ENCODE measurements at regions not wholly inside any gene's neighbourhood (a gene's known extent, or its start where the extent isn't known, plus 50 kb on each side); places are given as distances from the start of the nearest gene placed in this dataset.

DNA sequence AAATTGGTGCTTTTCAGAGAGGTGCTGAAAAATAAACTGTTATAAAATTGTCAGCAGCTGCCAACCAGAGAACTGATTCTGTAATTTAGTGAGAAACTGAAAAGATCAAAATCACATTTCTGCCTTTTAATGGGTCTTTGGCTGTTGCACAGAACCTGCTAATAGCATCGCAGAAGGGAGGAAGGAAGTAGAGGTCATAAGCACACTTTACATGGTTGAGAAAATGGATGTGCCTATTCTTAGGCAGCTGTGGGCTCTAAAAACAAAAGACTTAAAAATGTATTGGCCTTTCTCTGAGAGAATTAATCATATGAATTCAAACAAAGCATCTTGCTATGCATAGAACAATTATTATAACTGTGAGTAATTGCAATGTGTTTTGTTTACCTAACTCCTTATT is 1186.9 kb downstream of the DSC3 start:
- no peaks in the 10 kb centered on the region for H3K36me3 ChIP-seq (ENCODE audit: control insufficient read depth in 2 of 2, insufficient read depth in 1 of 2, low read length in 2 of 2)
- TF ChIP-seq ZNF558 (tag by site-specific recombination; IDR thresholded peaks at IDR 0.05) (no peak), ZNF248 (tag by site-specific recombination; IDR thresholded peaks at IDR 0.05) (no peak), ZNF48 (tag by site-specific recombination; IDR thresholded peaks at IDR 0.05) (no peak), ZNF629 (tag by site-specific recombination; IDR thresholded peaks at IDR 0.05) (no peak), ZNF114 (tag by site-specific recombination; IDR thresholded peaks at IDR 0.05) (no peak), SCRT2 (tag by site-specific recombination; IDR thresholded peaks at IDR 0.05) (no peak), ZNF626 (tag by site-specific recombination; IDR thresholded peaks at IDR 0.05) (no peak), ZNF133 (tag by site-specific recombination; IDR thresholded peaks at IDR 0.05) (no peak), ZNF785 (tag by site-specific recombination; IDR thresholded peaks at IDR 0.05) (no peak), ZNF521 (tag by site-specific recombination; IDR thresholded peaks at IDR 0.05) (no peak), ZNF530 (tag by site-specific recombination; IDR thresholded peaks at IDR 0.05; ENCODE audit: low read depth) (no peak)
- TF ChIP-seq, protein P1, sequence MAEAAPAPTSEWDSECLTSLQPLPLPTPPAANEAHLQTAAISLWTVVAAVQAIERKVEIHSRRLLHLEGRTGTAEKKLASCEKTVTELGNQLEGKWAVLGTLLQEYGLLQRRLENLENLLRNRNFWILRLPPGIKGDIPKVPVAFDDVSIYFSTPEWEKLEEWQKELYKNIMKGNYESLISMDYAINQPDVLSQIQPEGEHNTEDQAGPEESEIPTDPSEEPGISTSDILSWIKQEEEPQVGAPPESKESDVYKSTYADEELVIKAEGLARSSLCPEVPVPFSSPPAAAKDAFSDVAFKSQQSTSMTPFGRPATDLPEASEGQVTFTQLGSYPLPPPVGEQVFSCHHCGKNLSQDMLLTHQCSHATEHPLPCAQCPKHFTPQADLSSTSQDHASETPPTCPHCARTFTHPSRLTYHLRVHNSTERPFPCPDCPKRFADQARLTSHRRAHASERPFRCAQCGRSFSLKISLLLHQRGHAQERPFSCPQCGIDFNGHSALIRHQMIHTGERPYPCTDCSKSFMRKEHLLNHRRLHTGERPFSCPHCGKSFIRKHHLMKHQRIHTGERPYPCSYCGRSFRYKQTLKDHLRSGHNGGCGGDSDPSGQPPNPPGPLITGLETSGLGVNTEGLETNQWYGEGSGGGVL (tag by site-specific recombination; IDR thresholded peaks at IDR 0.05): no peak
- TF ChIP-seq, protein P2, sequence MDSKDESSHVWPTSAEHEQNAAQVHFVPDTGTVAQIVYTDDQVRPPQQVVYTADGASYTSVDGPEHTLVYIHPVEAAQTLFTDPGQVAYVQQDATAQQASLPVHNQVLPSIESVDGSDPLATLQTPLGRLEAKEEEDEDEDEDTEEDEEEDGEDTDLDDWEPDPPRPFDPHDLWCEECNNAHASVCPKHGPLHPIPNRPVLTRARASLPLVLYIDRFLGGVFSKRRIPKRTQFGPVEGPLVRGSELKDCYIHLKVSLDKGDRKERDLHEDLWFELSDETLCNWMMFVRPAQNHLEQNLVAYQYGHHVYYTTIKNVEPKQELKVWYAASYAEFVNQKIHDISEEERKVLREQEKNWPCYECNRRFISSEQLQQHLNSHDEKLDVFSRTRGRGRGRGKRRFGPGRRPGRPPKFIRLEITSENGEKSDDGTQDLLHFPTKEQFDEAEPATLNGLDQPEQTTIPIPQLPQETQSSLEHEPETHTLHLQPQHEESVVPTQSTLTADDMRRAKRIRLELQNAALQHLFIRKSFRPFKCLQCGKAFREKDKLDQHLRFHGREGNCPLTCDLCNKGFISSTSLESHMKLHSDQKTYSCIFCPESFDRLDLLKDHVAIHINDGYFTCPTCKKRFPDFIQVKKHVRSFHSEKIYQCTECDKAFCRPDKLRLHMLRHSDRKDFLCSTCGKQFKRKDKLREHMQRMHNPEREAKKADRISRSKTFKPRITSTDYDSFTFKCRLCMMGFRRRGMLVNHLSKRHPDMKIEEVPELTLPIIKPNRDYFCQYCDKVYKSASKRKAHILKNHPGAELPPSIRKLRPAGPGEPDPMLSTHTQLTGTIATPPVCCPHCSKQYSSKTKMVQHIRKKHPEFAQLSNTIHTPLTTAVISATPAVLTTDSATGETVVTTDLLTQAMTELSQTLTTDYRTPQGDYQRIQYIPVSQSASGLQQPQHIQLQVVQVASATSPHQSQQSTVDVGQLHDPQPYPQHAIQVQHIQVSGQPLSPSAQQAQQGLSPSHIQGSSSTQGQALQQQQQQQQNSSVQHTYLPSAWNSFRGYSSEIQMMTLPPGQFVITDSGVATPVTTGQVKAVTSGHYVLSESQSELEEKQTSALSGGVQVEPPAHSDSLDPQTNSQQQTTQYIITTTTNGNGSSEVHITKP (tag by site-specific recombination; IDR thresholded peaks at IDR 0.05): no peak
- no peaks in the 10 kb centered on the region for H3K4me1 ChIP-seq (ENCODE audit: control insufficient read depth, insufficient read depth, low read length)
- ChIA-PET CTCF (no interaction called here), POLR2A (no interaction called here)
- H3K27ac ChIP-seq (ENCODE audit: extremely low read depth, low read depth, low read length): no peak overlapping the region
- H3K9me3 ChIP-seq (ENCODE audit: control insufficient read depth, insufficient read depth, low read depth, low read length): no peaks in the 10 kb centered on the region
- no peak overlapping the region for H3K4me3 ChIP-seq (ENCODE audit: low read depth, low read length)

DNA sequence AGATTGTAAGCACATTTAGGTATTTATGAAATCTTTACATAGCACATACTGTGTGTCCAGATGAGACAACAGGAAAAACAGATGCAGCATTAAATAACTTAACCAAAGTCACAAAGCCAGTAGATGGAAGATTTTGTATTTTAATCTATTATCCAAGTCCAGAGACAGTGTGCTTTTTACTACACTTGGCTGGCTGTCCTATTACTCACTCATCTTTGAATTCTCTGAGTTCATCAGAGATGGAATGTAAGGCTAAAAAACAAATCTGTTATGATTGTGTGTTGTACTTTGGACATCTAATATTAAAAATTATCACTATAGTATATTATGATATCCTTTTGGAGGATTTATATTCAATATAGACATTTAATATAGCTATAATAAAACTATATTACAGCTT is 1189.4 kb downstream of the DSC3 start:
- H3K36me3 ChIP-seq (ENCODE audit: control insufficient read depth in 2 of 2, insufficient read depth in 1 of 2, low read length in 2 of 2): no peaks in the 10 kb centered on the region
- no peaks in the 10 kb centered on the region for H3K9me3 ChIP-seq (ENCODE audit: control insufficient read depth, insufficient read depth, low read depth, low read length)
- H3K4me1 ChIP-seq (ENCODE audit: control insufficient read depth, insufficient read depth, low read length): no peaks in the 10 kb centered on the region
- H3K27ac ChIP-seq (ENCODE audit: extremely low read depth, low read depth, low read length): no peak overlapping the region
- ChIA-PET CTCF (interaction anchor here (0.6 kb wide), 1 partner anchor 251 kb away, joined by 3 read pairs; no protein-coding TSS in a partner anchor), POLR2A (no interaction called here)
- TF ChIP-seq ZNF558 (tag by site-specific recombination; IDR thresholded peaks at IDR 0.05) (no peak), SETDB1 (IDR thresholded peaks at IDR 0.05; ENCODE audit: insufficient read length, low read length) (no peak), KLF16 (tag by site-specific recombination; IDR thresholded peaks at IDR 0.05) (no peak), ZNF239 (tag by site-specific recombination; IDR thresholded peaks at IDR 0.05) (no peak), ZNF157 (tag by site-specific recombination; IDR thresholded peaks at IDR 0.05) (no peak), ZBTB20 (tag by site-specific recombination; IDR thresholded peaks at IDR 0.05) (no peak), ZNF10 (tag by site-specific recombination; IDR thresholded peaks at IDR 0.05) (no peak), ZNF112 (tag by site-specific recombination; IDR thresholded peaks at IDR 0.05) (no peak), ZNF214 (tag by site-specific recombination; IDR thresholded peaks at IDR 0.05; ENCODE audit: borderline replicate concordance) (no peak), GLIS2 (tag by site-specific recombination; IDR thresholded peaks at IDR 0.05) (no peak)
- TF ChIP-seq, protein P3, sequence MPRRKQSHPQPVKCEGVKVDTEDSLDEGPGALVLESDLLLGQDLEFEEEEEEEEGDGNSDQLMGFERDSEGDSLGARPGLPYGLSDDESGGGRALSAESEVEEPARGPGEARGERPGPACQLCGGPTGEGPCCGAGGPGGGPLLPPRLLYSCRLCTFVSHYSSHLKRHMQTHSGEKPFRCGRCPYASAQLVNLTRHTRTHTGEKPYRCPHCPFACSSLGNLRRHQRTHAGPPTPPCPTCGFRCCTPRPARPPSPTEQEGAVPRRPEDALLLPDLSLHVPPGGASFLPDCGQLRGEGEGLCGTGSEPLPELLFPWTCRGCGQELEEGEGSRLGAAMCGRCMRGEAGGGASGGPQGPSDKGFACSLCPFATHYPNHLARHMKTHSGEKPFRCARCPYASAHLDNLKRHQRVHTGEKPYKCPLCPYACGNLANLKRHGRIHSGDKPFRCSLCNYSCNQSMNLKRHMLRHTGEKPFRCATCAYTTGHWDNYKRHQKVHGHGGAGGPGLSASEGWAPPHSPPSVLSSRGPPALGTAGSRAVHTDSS (tag by site-specific recombination; IDR thresholded peaks at IDR 0.05): no peak
- TF ChIP-seq, protein P4, sequence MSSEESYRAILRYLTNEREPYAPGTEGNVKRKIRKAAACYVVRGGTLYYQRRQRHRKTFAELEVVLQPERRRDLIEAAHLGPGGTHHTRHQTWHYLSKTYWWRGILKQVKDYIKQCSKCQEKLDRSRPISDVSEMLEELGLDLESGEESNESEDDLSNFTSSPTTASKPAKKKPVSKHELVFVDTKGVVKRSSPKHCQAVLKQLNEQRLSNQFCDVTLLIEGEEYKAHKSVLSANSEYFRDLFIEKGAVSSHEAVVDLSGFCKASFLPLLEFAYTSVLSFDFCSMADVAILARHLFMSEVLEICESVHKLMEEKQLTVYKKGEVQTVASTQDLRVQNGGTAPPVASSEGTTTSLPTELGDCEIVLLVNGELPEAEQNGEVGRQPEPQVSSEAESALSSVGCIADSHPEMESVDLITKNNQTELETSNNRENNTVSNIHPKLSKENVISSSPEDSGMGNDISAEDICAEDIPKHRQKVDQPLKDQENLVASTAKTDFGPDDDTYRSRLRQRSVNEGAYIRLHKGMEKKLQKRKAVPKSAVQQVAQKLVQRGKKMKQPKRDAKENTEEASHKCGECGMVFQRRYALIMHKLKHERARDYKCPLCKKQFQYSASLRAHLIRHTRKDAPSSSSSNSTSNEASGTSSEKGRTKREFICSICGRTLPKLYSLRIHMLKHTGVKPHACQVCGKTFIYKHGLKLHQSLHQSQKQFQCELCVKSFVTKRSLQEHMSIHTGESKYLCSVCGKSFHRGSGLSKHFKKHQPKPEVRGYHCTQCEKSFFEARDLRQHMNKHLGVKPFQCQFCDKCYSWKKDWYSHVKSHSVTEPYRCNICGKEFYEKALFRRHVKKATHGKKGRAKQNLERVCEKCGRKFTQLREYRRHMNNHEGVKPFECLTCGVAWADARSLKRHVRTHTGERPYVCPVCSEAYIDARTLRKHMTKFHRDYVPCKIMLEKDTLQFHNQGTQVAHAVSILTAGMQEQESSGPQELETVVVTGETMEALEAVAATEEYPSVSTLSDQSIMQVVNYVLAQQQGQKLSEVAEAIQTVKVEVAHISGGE (tag by site-specific recombination; conservative IDR thresholded peaks at IDR 0.05; ENCODE audit: low read depth): no peak
- TF ChIP-seq, protein P5, sequence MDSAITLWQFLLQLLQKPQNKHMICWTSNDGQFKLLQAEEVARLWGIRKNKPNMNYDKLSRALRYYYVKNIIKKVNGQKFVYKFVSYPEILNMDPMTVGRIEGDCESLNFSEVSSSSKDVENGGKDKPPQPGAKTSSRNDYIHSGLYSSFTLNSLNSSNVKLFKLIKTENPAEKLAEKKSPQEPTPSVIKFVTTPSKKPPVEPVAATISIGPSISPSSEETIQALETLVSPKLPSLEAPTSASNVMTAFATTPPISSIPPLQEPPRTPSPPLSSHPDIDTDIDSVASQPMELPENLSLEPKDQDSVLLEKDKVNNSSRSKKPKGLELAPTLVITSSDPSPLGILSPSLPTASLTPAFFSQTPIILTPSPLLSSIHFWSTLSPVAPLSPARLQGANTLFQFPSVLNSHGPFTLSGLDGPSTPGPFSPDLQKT (IDR thresholded peaks at IDR 0.05; ENCODE audit: borderline replicate concordance, low read depth, low read length): no peak
- no peak overlapping the region for H3K4me3 ChIP-seq (ENCODE audit: low read depth, low read length)
